ENCODE measurements at regions not wholly inside any gene's neighbourhood (a gene's known extent, or its start where the extent isn't known, plus 50 kb on each side); places are given as distances from the start of the nearest gene placed in this dataset.
"Not testable (repeated sequence)": the region's sequence is repeated elsewhere in the genome, so short reads cannot be mapped to it uniquely, and the experiment has no call there.

GRCh38 chr3:87791248-87792027, 267.4 kb downstream of the CGGBP1 start (continued):
- TF ChIP-seq ZNF671 (CRISPR knock-in tag; IDR thresholded peaks at IDR 0.05) (no peak), ZBTB21 (CRISPR knock-in tag; IDR thresholded peaks at IDR 0.05; ENCODE audit: borderline replicate concordance) (no peak), FOXK1 (CRISPR knock-in tag; IDR thresholded peaks at IDR 0.05) (no peak), AFF4 (CRISPR knock-in tag; IDR thresholded peaks at IDR 0.05; ENCODE audit: borderline replicate concordance) (no peak), MXD4 (CRISPR knock-in tag; IDR thresholded peaks at IDR 0.05; ENCODE audit: borderline replicate concordance) (no peak), SMAD3 (CRISPR knock-in tag; IDR thresholded peaks at IDR 0.05; ENCODE audit: borderline replicate concordance) (no peak), SMAD4 (CRISPR knock-in tag; IDR thresholded peaks at IDR 0.05) (no peak), TCF7 (CRISPR knock-in tag; IDR thresholded peaks at IDR 0.05; ENCODE audit: low read depth) (no peak), FOXP1 (CRISPR knock-in tag; IDR thresholded peaks at IDR 0.05; ENCODE audit: borderline replicate concordance) (no peak), IRF2 (CRISPR knock-in tag; IDR thresholded peaks at IDR 0.05; ENCODE audit: borderline replicate concordance, low read depth) (no peak)

GRCh38 chr3:87789049-87789448, 269.8 kb downstream of the CGGBP1 start:
- H3K36me3 Mint-ChIP-seq; H3K27ac Mint-ChIP-seq; POLR2A ChIA-PET; CTCF ChIA-PET; H3K9me3 Mint-ChIP-seq; ATAC-seq; DNase-seq (ENCODE audit: low spot score); H3K4me3 Mint-ChIP-seq: not testable (repeated sequence)
- H3K4me1 Mint-ChIP-seq = peaks cover 28% of the 10 kb centered on the region
- peaks cover 22% of the 10 kb centered on the region for H3K27me3 Mint-ChIP-seq (ENCODE audit: low read depth)

- peaks cover 10% of the 10 kb centered on the region for H3K9me3 Mint-ChIP-seq
- no peak overlapping the region for H3K27ac Mint-ChIP-seq
- TF ChIP-seq NR2C2 (CRISPR knock-in tag; IDR thresholded peaks at IDR 0.05) = no peak
- no peak for TF ChIP-seq ZNF396 (CRISPR knock-in tag; IDR thresholded peaks at IDR 0.05; ENCODE audit: borderline replicate concordance)
- no peak for TF ChIP-seq CBFB (CRISPR knock-in tag; IDR thresholded peaks at IDR 0.05; ENCODE audit: low read depth)
- TF ChIP-seq ZNF425 (CRISPR knock-in tag; conservative IDR thresholded peaks at IDR 0.05) = no peak
- no peak for TF ChIP-seq ELF4 (CRISPR knock-in tag; IDR thresholded peaks at IDR 0.05; ENCODE audit: low read depth)
- TF ChIP-seq ZNF263 (CRISPR knock-in tag; IDR thresholded peaks at IDR 0.05; ENCODE audit: low read depth) = no peak
- TF ChIP-seq ETV6 (CRISPR knock-in tag; IDR thresholded peaks at IDR 0.05) = no peak
- TF ChIP-seq HMGXB4 (CRISPR knock-in tag; IDR thresholded peaks at IDR 0.05) = no peak
- TF ChIP-seq MAX (CRISPR knock-in tag; IDR thresholded peaks at IDR 0.05) = no peak
- no peak for TF ChIP-seq RORB (CRISPR knock-in tag; IDR thresholded peaks at IDR 0.05)
- TF ChIP-seq RELA (CRISPR knock-in tag; IDR thresholded peaks at IDR 0.05; ENCODE audit: borderline replicate concordance) = no peak
- TF ChIP-seq FOXP1 (CRISPR knock-in tag; IDR thresholded peaks at IDR 0.05; ENCODE audit: borderline replicate concordance) = no peak
- TF ChIP-seq SMAD3 (CRISPR knock-in tag; IDR thresholded peaks at IDR 0.05; ENCODE audit: borderline replicate concordance) = no peak
- no peak for TF ChIP-seq NFYB (CRISPR knock-in tag; conservative IDR thresholded peaks at IDR 0.05; ENCODE audit: low read depth)
- no peak for TF ChIP-seq TEAD4 (CRISPR knock-in tag; IDR thresholded peaks at IDR 0.05)
- no peak for TF ChIP-seq USF2 (CRISPR knock-in tag; IDR thresholded peaks at IDR 0.05)
- TF ChIP-seq CREM (CRISPR knock-in tag; IDR thresholded peaks at IDR 0.05) = no peak
- no peak for TF ChIP-seq NFATC4 (CRISPR knock-in tag; IDR thresholded peaks at IDR 0.05)
Measured at GRCh38 chr3:87788516-87788915, 270.3 kb downstream of the CGGBP1 start.

More at GRCh38 chr3:87788516-87788915, 270.3 kb downstream of the CGGBP1 start:
- CTCF ChIA-PET = no interaction called here
- H3K36me3 Mint-ChIP-seq = no peaks in the 10 kb centered on the region
- no peak for DNase-seq (ENCODE audit: low spot score)
- POLR2A ChIA-PET = no interaction called here
- H3K4me3 Mint-ChIP-seq = no peak overlapping the region
- ATAC-seq = no peak
- H3K27me3 Mint-ChIP-seq (ENCODE audit: low read depth) = peaks cover 17% of the 10 kb centered on the region
- peaks cover 24% of the 10 kb centered on the region for H3K4me1 Mint-ChIP-seq
